NCI-H510A treated with DMSO at 0.1 percent for 48 hours (cell line): ENCODE measurements at regions not wholly inside any gene's neighbourhood (a gene's known extent, or its start where the extent isn't known, plus 50 kb on each side); places are given as distances from the start of the nearest gene placed in this dataset.

Experiments
- DNase-seq: peaks from one replicate; lab custom pipeline; 2025; lab: John Stamatoyannopoulos, UW

- no peak for DNase-seq
Measured at GRCh38 chr18:59758106-59758505, 60.9 kb upstream of the CCBE1 start.

DNA sequence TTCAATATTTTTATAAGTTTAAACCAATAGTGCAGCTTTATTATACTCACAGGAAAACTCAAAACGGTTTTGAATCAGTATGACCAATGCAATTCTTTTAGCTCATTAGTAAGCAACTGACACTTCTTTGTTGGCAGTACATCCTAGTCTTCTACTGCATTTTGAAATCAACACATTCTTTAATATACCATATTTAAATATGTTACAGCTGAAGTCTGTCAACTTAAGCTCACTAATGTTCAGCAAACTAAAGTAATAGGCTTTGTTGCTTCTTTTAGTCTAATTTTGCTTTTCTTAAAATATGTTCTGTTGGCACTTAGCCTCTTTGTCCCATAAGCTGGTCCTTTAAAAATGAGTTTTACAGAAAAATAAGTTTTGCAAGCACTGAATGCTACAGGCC is 55.4 kb upstream of the CCBE1 start:
- no peak for DNase-seq

- DNase-seq, result no peak
Measured at GRCh38 chr18:59751186-59751585, 54.0 kb upstream of the CCBE1 start.

GRCh38 chr18:59748628-59749360 is 51.6 kb upstream of the CCBE1 start:
- DNase-seq, result no peak
